SK-N-SH (cell line): ENCODE measurements at regions not wholly inside any gene's neighbourhood (a gene's known extent, or its start where the extent isn't known, plus 50 kb on each side); places are given as distances from the start of the nearest gene placed in this dataset.

ENCODE experiments used
- CTCF ChIA-PET: fragments of 300-600, 350-600 bp; formaldehyde crosslinking; extraction: SDS; loops from one replicate; lab custom pipeline; 2021; lab: Yijun Ruan, JAX
- POLR2A ChIA-PET: fragments of 350-600 bp; sonication (Branson Sonifier 250); formaldehyde crosslinking; extraction: SDS; loops from one replicate; lab custom pipeline; 2020; ENCODE audit warnings: antibody characterized with exemption, inconsistent platforms; lab: Yijun Ruan, JAX
- DNase-seq: peaks from one replicate; pipeline ENCODE4 v3.0.0; 2012
- H2AFZ ChIP-seq: fragments of 200-600 bp; sonication (generic); 2 replicates; pipeline ENCODE4 v1.8.1; 2016; ENCODE audit warnings: antibody characterized with exemption, mild to moderate bottlenecking, low read depth
- H3F3A ChIP-seq: fragments of 200-600 bp; sonication (generic); replicated peaks from 2 replicates; pipeline ENCODE3; 2016; ENCODE audit warnings: antibody characterized with exemption, mild to moderate bottlenecking; ENCODE audit not compliant: insufficient read depth
- H3K27ac ChIP-seq, 2 experiments: fragments of 200-500 bp in 1 of 2; fragments of 200-600 bp in 1 of 2; sonication (Bioruptor generic) in 1 of 2; sonication (generic), shearing (Covaris generic) in 1 of 2; 2 replicates each; pipeline versions ENCODE4 v1.5.1 to v1.6.1; 2014 to 2016; ENCODE audit warnings: low read depth in 2 of 2, inconsistent platforms in 1 of 2, low read length in 1 of 2, mild to moderate bottlenecking in 1 of 2, mixed read lengths in 1 of 2
- H3K27me3 ChIP-seq: fragments of 200-600 bp; sonication (generic), shearing (Covaris generic); 2 replicates; pipeline ENCODE4 v1.6.1; 2016; ENCODE audit warnings: mixed run types; ENCODE audit not compliant: insufficient read depth
- H3K36me3 ChIP-seq, 2 experiments: fragments of 200-500 bp in 1 of 2; fragments of 200-600 bp in 1 of 2; sonication (Bioruptor generic) in 1 of 2; sonication (generic) in 1 of 2; replicated peaks in 1 of 2; 2 replicates each; pipeline versions ENCODE3 to v1.5.1; 2014 to 2016; ENCODE audit warnings: low read length in 1 of 2, mild to moderate bottlenecking in 1 of 2; ENCODE audit not compliant: insufficient read depth in 2 of 2, control insufficient read depth in 1 of 2
- H3K4me1 ChIP-seq, 2 experiments: fragments of 200-500 bp in 1 of 2; fragments of 200-600 bp in 1 of 2; sonication (Bioruptor generic) in 1 of 2; sonication (generic), shearing (Covaris generic) in 1 of 2; 2 replicates each; pipeline versions ENCODE4 v1.5.1 to v1.6.1; 2014 to 2016; ENCODE audit warnings: low read depth in 1 of 2, low read length in 1 of 2, mixed run types in 1 of 2; ENCODE audit not compliant: insufficient read depth in 2 of 2, control insufficient read depth in 1 of 2
- H3K4me2 ChIP-seq: fragments of 200-600 bp; sonication (generic), shearing (Covaris generic); 2 replicates; pipeline ENCODE4 v1.6.1; 2017; ENCODE audit warnings: mixed run types
- H3K4me3 ChIP-seq, 2 experiments: fragments of 200-500 bp in 1 of 2; fragments of 200-600 bp in 1 of 2; sonication (Bioruptor generic) in 1 of 2; sonication (generic), shearing (Covaris generic) in 1 of 2; 2 replicates each; pipeline versions ENCODE4 v1.5.1 to v1.8.1; 2014 to 2016; ENCODE audit warnings: low read depth in 2 of 2, inconsistent platforms in 1 of 2, low read length in 1 of 2, mild to moderate bottlenecking in 1 of 2, mixed read lengths in 1 of 2, moderate library complexity in 1 of 2
- H3K79me2 ChIP-seq: fragments of 200-600 bp; sonication (generic); 2 replicates; pipeline ENCODE4 v1.8.1; 2017; ENCODE audit warnings: mild to moderate bottlenecking; ENCODE audit not compliant: insufficient read depth
- H3K9ac ChIP-seq: fragments of 200-600 bp; sonication (generic); 2 replicates; pipeline ENCODE4 v1.6.1; 2017; ENCODE audit warnings: mixed run types
- H3K9me2 ChIP-seq: fragments of 200-600 bp; sonication (generic); 2 replicates; pipeline ENCODE4 v1.6.1; 2017; ENCODE audit warnings: mixed run types
- H3K9me3 ChIP-seq: fragments of 200-600 bp; sonication (generic); 2 replicates; pipeline ENCODE4 v1.6.1; 2017; ENCODE audit warnings: mixed run types, mild to moderate bottlenecking, moderate library complexity
- H4K20me1 ChIP-seq: fragments of 200-600 bp; sonication (generic); 2 replicates; pipeline ENCODE4 v1.6.1; 2017; ENCODE audit warnings: mild to moderate bottlenecking, mixed run types; ENCODE audit not compliant: insufficient read depth
- CHD2 ChIP-seq: fragments of 150-350 bp; IDR thresholded peaks from 2 replicates; pipeline ENCODE4 v1.6.1; 2018; ENCODE audit warnings: low read length; ENCODE audit not compliant: partially characterized antibody
- ELF1 ChIP-seq: IDR thresholded peaks from 2 replicates; pipeline ENCODE4 v1.4.0; 2012
- EZH2phosphoT487 ChIP-seq: fragments of 200-600 bp; sonication (generic); IDR thresholded peaks from 2 replicates; pipeline ENCODE4 v1.6.1; 2017; ENCODE audit warnings: low read depth, mixed run types, mild to moderate bottlenecking, antibody characterized with exemption, moderate library complexity, borderline replicate concordance
- FOXJ3 ChIP-seq: sonication (generic); formaldehyde crosslinking; IDR thresholded peaks from 2 replicates; pipeline ENCODE4 v1.5.1; 2020; ENCODE audit warnings: mild to moderate bottlenecking, missing genetic modification reagents
- GABPA ChIP-seq: IDR thresholded peaks from 2 replicates; pipeline ENCODE4 v1.4.0; 2012; ENCODE audit warnings: low read depth, mild to moderate bottlenecking
- JUND ChIP-seq: IDR thresholded peaks from 2 replicates; pipeline ENCODE4 v1.4.0; 2012
- MEF2A ChIP-seq: IDR thresholded peaks from 2 replicates; pipeline ENCODE4 v1.4.0; 2012; ENCODE audit warnings: low read depth, borderline replicate concordance
- NFIC ChIP-seq: IDR thresholded peaks from 2 replicates; pipeline ENCODE4 v1.4.0; 2012; ENCODE audit warnings: borderline replicate concordance
- NRF1 ChIP-seq: IDR thresholded peaks from 2 replicates; pipeline ENCODE4 v1.6.1; 2012; ENCODE audit warnings: low read depth, mild to moderate bottlenecking, low read length
- RAD21 ChIP-seq: IDR thresholded peaks from 2 replicates; pipeline ENCODE4 v1.6.1; 2012; ENCODE audit warnings: mild to moderate bottlenecking, low read length
- RCOR1 ChIP-seq: fragments of 150-350 bp; IDR thresholded peaks from 2 replicates; pipeline ENCODE4 v1.6.1; 2017; ENCODE audit warnings: antibody characterized with exemption, low read length
- RXRA ChIP-seq: IDR thresholded peaks from 2 replicates; pipeline ENCODE4 v1.4.0; 2012; ENCODE audit warnings: low read depth, mild to moderate bottlenecking, borderline replicate concordance
- SIN3A ChIP-seq: IDR thresholded peaks from 2 replicates; pipeline ENCODE4 v1.6.1; 2012; ENCODE audit warnings: low read depth, mild to moderate bottlenecking, low read length, moderate library complexity, borderline replicate concordance
- TAF1 ChIP-seq: IDR thresholded peaks from 2 replicates; pipeline ENCODE4 v1.6.1; 2012; ENCODE audit warnings: low read depth, mild to moderate bottlenecking, low read length, moderate library complexity, borderline replicate concordance
- WGBS: methylation state at CpG from one replicate; pipeline ENCODE4 v1.1.6; 2017; ENCODE audit warnings: low lambda C conversion rate; 5-methylcytosine and 5-hydroxymethylcytosine counted together
- TF ChIP-seq, protein P1 (sequence below): fragments of 200-600 bp; sonication (generic); IDR thresholded peaks from 2 replicates; pipeline ENCODE4 v1.6.1; 2017; ENCODE audit warnings: antibody characterized with exemption, mild to moderate bottlenecking, moderate library complexity
- TF ChIP-seq, protein P2 (sequence below): IDR thresholded peaks from 2 replicates; pipeline ENCODE4 v1.6.1; 2012; ENCODE audit warnings: mild to moderate bottlenecking, low read depth, low read length, moderate library complexity
- TF ChIP-seq, protein P3 (sequence below): IDR thresholded peaks from 2 replicates; pipeline ENCODE4; 2012

DNA sequence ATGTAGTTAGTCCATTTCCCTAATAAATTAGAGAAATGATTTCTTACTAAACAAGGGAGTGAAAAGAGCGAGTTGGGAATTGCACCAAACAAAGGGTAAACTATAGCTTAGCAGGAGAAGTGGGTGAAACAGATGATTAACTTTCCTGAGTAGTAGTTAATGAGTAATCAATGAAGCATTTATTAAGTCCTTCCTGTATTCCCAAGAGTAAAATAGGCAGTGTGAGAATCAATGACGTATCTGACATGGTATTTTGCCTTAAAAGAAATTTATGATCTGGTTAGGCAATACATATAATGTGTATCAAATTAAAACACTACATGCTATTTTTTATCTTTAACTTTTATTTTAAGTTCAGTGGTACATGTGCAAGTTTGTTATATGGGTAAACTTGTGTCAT, 142.8 kb downstream of the KLF5 start (continued):
- TF ChIP-seq ELF1: no peak

DNA sequence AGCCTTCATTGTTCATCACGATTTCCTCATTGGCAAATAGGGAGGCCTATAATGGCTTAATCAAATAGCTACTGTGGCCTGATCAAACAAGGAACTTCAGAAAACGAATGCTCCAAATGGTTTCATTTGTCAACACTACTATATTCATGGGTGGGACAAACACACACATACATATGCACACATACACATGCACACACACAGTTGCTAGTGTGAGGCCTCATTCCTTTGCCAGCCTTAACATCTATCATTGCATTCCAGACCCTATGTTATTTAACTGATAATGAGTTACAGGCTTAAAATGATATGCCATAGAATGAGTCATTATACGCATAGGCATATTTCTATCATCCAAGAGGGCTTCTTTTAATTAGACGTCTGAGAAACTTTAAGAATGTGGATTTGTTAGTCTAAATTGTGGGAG, 140.2 kb downstream of the KLF5 start:
- Histone ChIP-seq H3K4me2 (no peak overlapping the region), H4K20me1 (no peaks in the 10 kb centered on the region), H3K27me3 (no peaks in the 10 kb centered on the region), H3K27ac (no peak overlapping the region), H2AFZ (no peak overlapping the region), H3K9ac (no peak overlapping the region), H3F3A (no peaks in the 10 kb centered on the region), H3K4me3 (no peak overlapping the region), H3K4me1 (peaks cover 0 to 3% of the 10 kb centered on the region in 2 experiments; a peak in 1 of 4 replicates), H3K36me3 (no peaks in the 10 kb centered on the region), H3K79me2 (no peaks in the 10 kb centered on the region; the same call in 1 of the 2 replicates), H3K9me3 (no peaks in the 10 kb centered on the region), H3K9me2 (no peaks in the 10 kb centered on the region)
- ChIA-PET CTCF (no interaction called here), POLR2A (no interaction called here)
- DNase-seq: no peak
- TF ChIP-seq FOXJ3 (CRISPR knock-in tag): no peak
- no peak for TF ChIP-seq MEF2A
- WGBS: 30% methylated on average over 4 of the region's 4 CpGs

DNA sequence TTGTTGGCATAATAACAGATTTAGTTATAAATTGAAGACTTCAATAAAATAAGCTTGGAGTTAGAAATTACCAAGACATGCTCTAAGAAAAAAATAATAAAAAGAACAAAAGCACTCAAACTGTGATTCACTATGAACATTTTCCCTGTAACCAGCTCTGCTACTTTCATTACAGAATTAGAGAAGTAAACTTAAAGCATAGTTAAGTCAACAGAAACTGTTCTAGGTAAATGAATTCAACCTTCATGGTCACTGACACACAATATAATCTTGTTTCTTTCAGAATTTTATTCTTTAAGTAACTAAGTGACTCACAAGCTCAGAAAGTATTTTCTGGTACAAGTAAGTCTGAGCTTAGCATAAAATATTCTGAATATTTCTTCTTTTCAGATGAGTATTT, 136.3 kb downstream of the KLF5 start:
- no peaks in the 10 kb centered on the region for H3K9me2 ChIP-seq
- no peak overlapping the region for H3K4me3 ChIP-seq
- TF ChIP-seq, protein P1, sequence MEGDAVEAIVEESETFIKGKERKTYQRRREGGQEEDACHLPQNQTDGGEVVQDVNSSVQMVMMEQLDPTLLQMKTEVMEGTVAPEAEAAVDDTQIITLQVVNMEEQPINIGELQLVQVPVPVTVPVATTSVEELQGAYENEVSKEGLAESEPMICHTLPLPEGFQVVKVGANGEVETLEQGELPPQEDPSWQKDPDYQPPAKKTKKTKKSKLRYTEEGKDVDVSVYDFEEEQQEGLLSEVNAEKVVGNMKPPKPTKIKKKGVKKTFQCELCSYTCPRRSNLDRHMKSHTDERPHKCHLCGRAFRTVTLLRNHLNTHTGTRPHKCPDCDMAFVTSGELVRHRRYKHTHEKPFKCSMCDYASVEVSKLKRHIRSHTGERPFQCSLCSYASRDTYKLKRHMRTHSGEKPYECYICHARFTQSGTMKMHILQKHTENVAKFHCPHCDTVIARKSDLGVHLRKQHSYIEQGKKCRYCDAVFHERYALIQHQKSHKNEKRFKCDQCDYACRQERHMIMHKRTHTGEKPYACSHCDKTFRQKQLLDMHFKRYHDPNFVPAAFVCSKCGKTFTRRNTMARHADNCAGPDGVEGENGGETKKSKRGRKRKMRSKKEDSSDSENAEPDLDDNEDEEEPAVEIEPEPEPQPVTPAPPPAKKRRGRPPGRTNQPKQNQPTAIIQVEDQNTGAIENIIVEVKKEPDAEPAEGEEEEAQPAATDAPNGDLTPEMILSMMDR: no peak
- TF ChIP-seq RCOR1 (no peak), NFIC (no peak), EZH2phosphoT487 (no peak), GABPA (no peak), SIN3A (no peak), JUND (no peak), NRF1 (no peak), ELF1 (no peak), CHD2 (no peak), MEF2A (no peak), RAD21 (no peak), TAF1 (no peak), RXRA (no peak)
- TF ChIP-seq, protein P2, sequence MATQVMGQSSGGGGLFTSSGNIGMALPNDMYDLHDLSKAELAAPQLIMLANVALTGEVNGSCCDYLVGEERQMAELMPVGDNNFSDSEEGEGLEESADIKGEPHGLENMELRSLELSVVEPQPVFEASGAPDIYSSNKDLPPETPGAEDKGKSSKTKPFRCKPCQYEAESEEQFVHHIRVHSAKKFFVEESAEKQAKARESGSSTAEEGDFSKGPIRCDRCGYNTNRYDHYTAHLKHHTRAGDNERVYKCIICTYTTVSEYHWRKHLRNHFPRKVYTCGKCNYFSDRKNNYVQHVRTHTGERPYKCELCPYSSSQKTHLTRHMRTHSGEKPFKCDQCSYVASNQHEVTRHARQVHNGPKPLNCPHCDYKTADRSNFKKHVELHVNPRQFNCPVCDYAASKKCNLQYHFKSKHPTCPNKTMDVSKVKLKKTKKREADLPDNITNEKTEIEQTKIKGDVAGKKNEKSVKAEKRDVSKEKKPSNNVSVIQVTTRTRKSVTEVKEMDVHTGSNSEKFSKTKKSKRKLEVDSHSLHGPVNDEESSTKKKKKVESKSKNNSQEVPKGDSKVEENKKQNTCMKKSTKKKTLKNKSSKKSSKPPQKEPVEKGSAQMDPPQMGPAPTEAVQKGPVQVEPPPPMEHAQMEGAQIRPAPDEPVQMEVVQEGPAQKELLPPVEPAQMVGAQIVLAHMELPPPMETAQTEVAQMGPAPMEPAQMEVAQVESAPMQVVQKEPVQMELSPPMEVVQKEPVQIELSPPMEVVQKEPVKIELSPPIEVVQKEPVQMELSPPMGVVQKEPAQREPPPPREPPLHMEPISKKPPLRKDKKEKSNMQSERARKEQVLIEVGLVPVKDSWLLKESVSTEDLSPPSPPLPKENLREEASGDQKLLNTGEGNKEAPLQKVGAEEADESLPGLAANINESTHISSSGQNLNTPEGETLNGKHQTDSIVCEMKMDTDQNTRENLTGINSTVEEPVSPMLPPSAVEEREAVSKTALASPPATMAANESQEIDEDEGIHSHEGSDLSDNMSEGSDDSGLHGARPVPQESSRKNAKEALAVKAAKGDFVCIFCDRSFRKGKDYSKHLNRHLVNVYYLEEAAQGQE: no peak
- TF ChIP-seq, protein P3, sequence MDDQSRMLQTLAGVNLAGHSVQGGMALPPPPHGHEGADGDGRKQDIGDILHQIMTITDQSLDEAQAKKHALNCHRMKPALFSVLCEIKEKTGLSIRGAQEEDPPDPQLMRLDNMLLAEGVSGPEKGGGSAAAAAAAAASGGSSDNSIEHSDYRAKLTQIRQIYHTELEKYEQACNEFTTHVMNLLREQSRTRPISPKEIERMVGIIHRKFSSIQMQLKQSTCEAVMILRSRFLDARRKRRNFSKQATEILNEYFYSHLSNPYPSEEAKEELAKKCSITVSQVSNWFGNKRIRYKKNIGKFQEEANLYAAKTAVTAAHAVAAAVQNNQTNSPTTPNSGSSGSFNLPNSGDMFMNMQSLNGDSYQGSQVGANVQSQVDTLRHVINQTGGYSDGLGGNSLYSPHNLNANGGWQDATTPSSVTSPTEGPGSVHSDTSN: no peak
- H3K27ac ChIP-seq: no peak overlapping the region
- CTCF ChIA-PET: no interaction called here
- no peak overlapping the region for H2AFZ ChIP-seq
- no peaks in the 10 kb centered on the region for H4K20me1 ChIP-seq
- H3K36me3 ChIP-seq: no peaks in the 10 kb centered on the region
- no peaks in the 10 kb centered on the region for H3K27me3 ChIP-seq
- H3K9me3 ChIP-seq: no peaks in the 10 kb centered on the region
- POLR2A ChIA-PET: no interaction called here
- H3K9ac ChIP-seq: no peak overlapping the region
- H3K79me2 ChIP-seq: no peaks in the 10 kb centered on the region; the same call in 1 of the 2 replicates
- DNase-seq: no peak
- H3K4me2 ChIP-seq: no peak overlapping the region
- peaks cover 0 to 3% of the 10 kb centered on the region in 2 experiments; a peak in 1 of 4 replicates for H3K4me1 ChIP-seq
- no peaks in the 10 kb centered on the region for H3F3A ChIP-seq
